ENCODE measurements at regions not wholly inside any gene's neighbourhood (a gene's known extent, or its start where the extent isn't known, plus 50 kb on each side); places are given as distances from the start of the nearest gene placed in this dataset.

DNA sequence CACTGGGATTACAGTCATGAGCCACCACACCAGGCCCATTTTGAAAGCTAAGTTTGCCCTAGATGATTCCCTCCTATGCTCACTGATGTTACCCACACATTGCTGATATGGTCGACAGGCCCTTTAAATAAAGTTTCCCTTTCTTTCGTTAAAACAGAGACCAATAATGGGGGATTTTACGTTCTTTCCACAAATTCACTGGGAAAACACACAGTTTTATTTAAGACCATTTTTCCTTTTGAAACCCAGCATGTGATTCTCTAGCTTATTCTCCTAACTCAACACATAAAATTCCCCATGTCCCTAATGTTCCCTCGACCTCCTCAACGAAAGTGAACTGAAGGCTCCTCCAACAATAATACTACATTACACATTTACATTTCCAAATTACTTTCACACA, 223.2 kb downstream of the ANAPC1 start (continued):
- TF ChIP-seq, protein P1, sequence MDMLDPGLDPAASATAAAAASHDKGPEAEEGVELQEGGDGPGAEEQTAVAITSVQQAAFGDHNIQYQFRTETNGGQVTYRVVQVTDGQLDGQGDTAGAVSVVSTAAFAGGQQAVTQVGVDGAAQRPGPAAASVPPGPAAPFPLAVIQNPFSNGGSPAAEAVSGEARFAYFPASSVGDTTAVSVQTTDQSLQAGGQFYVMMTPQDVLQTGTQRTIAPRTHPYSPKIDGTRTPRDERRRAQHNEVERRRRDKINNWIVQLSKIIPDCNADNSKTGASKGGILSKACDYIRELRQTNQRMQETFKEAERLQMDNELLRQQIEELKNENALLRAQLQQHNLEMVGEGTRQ (IDR thresholded peaks at IDR 0.05; ENCODE audit: borderline replicate concordance, low read depth, low read length) = no peak
- TF ChIP-seq TCF12 (IDR thresholded peaks at IDR 0.05) (no peak), FOXM1 (IDR thresholded peaks at IDR 0.05; ENCODE audit: low read depth) (no peak), POLR2AphosphoS5 (IDR thresholded peaks at IDR 0.05; ENCODE audit: low read depth, low read length) (no peak)

DNA sequence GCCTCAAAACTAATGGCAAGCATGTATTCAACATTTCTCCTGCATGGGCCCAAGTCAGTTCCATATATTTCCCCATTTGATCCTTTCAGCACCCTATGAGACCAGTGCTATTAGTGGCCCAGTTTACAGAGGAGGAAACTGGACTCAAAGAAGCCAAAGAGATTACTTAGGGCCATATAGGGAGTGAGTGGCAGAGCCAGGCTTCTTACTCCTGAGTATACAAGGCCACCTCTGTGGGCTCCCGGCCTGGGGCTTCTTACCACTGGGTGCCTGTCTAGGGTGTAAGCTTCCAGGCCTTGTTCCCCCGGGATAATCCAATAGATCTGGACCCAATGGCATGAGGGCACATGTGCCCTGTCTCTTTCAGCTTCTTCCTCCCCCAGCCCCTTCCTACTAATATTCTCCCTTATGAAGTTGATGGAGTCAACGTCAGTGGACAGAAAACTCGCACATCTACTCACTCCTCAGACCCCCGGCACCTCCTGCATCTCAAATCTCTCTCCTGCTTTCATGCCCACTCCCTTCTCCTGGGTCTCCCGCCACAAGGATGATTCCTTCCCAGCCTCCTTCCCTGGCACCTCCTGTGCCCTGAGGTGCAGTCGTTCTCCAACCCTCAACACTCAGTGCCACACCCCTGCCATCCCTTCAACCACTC, 222.6 kb downstream of the ANAPC1 start:
- no peaks in the 10 kb centered on the region for H3K27me3 ChIP-seq (ENCODE audit: insufficient read depth)
- ChIA-PET POLR2A (no interaction called here), CTCF (no interaction called here)
- no peaks in the 10 kb centered on the region for H3K79me2 ChIP-seq (ENCODE audit: insufficient read depth)
- WGBS (ENCODE audit: low lambda C conversion rate) = 96% methylated on average over 7 of the region's 7 CpGs
- no peak for DNase-seq
- no peaks in the 10 kb centered on the region for H3K9me2 ChIP-seq
- TF ChIP-seq NFIC (IDR thresholded peaks at IDR 0.05; ENCODE audit: borderline replicate concordance) = no peak
- TF ChIP-seq SIN3A (IDR thresholded peaks at IDR 0.05; ENCODE audit: borderline replicate concordance, low read depth, low read length) = no peak
- TF ChIP-seq TEAD4 (IDR thresholded peaks at IDR 0.05; ENCODE audit: borderline replicate concordance, insufficient read depth) = no peak
- TF ChIP-seq, protein P2, sequence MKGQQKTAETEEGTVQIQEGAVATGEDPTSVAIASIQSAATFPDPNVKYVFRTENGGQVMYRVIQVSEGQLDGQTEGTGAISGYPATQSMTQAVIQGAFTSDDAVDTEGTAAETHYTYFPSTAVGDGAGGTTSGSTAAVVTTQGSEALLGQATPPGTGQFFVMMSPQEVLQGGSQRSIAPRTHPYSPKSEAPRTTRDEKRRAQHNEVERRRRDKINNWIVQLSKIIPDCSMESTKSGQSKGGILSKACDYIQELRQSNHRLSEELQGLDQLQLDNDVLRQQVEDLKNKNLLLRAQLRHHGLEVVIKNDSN (IDR thresholded peaks at IDR 0.05; ENCODE audit: borderline replicate concordance, low read depth) = no peak
- TF ChIP-seq, protein P3, sequence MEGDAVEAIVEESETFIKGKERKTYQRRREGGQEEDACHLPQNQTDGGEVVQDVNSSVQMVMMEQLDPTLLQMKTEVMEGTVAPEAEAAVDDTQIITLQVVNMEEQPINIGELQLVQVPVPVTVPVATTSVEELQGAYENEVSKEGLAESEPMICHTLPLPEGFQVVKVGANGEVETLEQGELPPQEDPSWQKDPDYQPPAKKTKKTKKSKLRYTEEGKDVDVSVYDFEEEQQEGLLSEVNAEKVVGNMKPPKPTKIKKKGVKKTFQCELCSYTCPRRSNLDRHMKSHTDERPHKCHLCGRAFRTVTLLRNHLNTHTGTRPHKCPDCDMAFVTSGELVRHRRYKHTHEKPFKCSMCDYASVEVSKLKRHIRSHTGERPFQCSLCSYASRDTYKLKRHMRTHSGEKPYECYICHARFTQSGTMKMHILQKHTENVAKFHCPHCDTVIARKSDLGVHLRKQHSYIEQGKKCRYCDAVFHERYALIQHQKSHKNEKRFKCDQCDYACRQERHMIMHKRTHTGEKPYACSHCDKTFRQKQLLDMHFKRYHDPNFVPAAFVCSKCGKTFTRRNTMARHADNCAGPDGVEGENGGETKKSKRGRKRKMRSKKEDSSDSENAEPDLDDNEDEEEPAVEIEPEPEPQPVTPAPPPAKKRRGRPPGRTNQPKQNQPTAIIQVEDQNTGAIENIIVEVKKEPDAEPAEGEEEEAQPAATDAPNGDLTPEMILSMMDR (IDR thresholded peaks at IDR 0.05) = no peak
- TF ChIP-seq ELF1 (IDR thresholded peaks at IDR 0.05) = no peak
- TF ChIP-seq, protein P4, sequence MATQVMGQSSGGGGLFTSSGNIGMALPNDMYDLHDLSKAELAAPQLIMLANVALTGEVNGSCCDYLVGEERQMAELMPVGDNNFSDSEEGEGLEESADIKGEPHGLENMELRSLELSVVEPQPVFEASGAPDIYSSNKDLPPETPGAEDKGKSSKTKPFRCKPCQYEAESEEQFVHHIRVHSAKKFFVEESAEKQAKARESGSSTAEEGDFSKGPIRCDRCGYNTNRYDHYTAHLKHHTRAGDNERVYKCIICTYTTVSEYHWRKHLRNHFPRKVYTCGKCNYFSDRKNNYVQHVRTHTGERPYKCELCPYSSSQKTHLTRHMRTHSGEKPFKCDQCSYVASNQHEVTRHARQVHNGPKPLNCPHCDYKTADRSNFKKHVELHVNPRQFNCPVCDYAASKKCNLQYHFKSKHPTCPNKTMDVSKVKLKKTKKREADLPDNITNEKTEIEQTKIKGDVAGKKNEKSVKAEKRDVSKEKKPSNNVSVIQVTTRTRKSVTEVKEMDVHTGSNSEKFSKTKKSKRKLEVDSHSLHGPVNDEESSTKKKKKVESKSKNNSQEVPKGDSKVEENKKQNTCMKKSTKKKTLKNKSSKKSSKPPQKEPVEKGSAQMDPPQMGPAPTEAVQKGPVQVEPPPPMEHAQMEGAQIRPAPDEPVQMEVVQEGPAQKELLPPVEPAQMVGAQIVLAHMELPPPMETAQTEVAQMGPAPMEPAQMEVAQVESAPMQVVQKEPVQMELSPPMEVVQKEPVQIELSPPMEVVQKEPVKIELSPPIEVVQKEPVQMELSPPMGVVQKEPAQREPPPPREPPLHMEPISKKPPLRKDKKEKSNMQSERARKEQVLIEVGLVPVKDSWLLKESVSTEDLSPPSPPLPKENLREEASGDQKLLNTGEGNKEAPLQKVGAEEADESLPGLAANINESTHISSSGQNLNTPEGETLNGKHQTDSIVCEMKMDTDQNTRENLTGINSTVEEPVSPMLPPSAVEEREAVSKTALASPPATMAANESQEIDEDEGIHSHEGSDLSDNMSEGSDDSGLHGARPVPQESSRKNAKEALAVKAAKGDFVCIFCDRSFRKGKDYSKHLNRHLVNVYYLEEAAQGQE (IDR thresholded peaks at IDR 0.05; ENCODE audit: low read depth, low read length) = no peak
- TF ChIP-seq RFX5 (IDR thresholded peaks at IDR 0.05; ENCODE audit: low read length) = no peak
- TF ChIP-seq GATA2 (CRISPR knock-in tag; IDR thresholded peaks at IDR 0.05) = no peak
- TF ChIP-seq EP300 (IDR thresholded peaks at IDR 0.05; ENCODE audit: borderline replicate concordance in 1 of 2, low read depth in 1 of 2, low read length in 1 of 2) = no peak
- no peak for TF ChIP-seq SMC3 (IDR thresholded peaks at IDR 0.05; ENCODE audit: low read depth, low read length)
- H3K9ac ChIP-seq = no peak overlapping the region
- no peaks in the 10 kb centered on the region for H3F3A ChIP-seq (replicated peaks; ENCODE audit: insufficient read depth)
- H3K4me3 ChIP-seq (ENCODE audit: low read depth in 2 of 2, low read length in 1 of 2) = no peak overlapping the region
- H3K36me3 ChIP-seq (replicated peaks in 1 of 2; ENCODE audit: control insufficient read depth in 1 of 2, insufficient read depth in 2 of 2, low read length in 1 of 2) = no peaks in the 10 kb centered on the region
- no peaks in the 10 kb centered on the region for H4K20me1 ChIP-seq (ENCODE audit: insufficient read depth)
- 0 out of 2 replicates have a peak overlapping the region, but pooled peaks have one; percentile 44 for H2AFZ ChIP-seq (ENCODE audit: low read depth)
- peaks cover 4 to 6% of the 10 kb centered on the region in 2 experiments; a peak in 2 of 4 replicates for H3K4me1 ChIP-seq (ENCODE audit: control insufficient read depth in 1 of 2, insufficient read depth in 2 of 2, low read depth in 1 of 2, low read length in 1 of 2)
- no peaks in the 10 kb centered on the region for H3K9me3 ChIP-seq
- peak overlapping the region in 1 of 2 experiments; percentile 49; a peak in 1 of 4 replicates for H3K27ac ChIP-seq (ENCODE audit: low read depth in 2 of 2, low read length in 1 of 2)
- no peak overlapping the region for H3K4me2 ChIP-seq
